Subcutaneous abdominal adipose tissue (tissue), 5 donors: ENCODE measurements at regions not wholly inside any gene's neighbourhood (a gene's known extent, or its start where the extent isn't known, plus 50 kb on each side); places are given as distances from the start of the nearest gene placed in this dataset.

ENCODE experiments used
- H3K27ac ChIP-seq: one replicate; pipeline ENCODE4 v1.7.0; 2013; ENCODE audit warnings: low read depth, mild to moderate bottlenecking, inconsistent platforms, low read length, moderate library complexity
- H3K27me3 ChIP-seq, 5 donors: one replicate each; pipeline ENCODE4 v1.7.0; 2013; ENCODE audit warnings: low read length in 5 of 5, inconsistent platforms in 1 of 5; ENCODE audit not compliant: control insufficient read depth in 5 of 5, insufficient read depth in 4 of 5
- H3K36me3 ChIP-seq, 5 donors: one replicate each; pipeline ENCODE4 v1.7.0; 2013; ENCODE audit warnings: low read length in 5 of 5; ENCODE audit not compliant: control insufficient read depth in 5 of 5, insufficient read depth in 5 of 5
- H3K4me1 ChIP-seq, 5 donors: one replicate each; pipeline ENCODE4 v1.7.0; 2013; ENCODE audit warnings: low read length in 5 of 5, mild to moderate bottlenecking in 3 of 5, moderate library complexity in 1 of 5; ENCODE audit not compliant: control insufficient read depth in 5 of 5, insufficient read depth in 5 of 5
- H3K4me3 ChIP-seq, 5 donors: one replicate each; pipeline ENCODE4 v1.7.0; 2013; ENCODE audit warnings: low read length in 5 of 5, low read depth in 1 of 5
- H3K9ac ChIP-seq, 5 donors: one replicate each; pipeline ENCODE4 v1.7.0; 2013; ENCODE audit warnings: low read length in 5 of 5, mild to moderate bottlenecking in 4 of 5, moderate library complexity in 3 of 5
- H3K9me3 ChIP-seq, 5 donors: one replicate each; pipeline ENCODE4 v1.7.0; 2013; ENCODE audit warnings: low read length in 5 of 5; ENCODE audit not compliant: control insufficient read depth in 5 of 5
- donor health status: healthy.
- donor health status: healthy.
- donor health status: healthy.
- donor health status: healthy.
- donor health status: healthy.

DNA sequence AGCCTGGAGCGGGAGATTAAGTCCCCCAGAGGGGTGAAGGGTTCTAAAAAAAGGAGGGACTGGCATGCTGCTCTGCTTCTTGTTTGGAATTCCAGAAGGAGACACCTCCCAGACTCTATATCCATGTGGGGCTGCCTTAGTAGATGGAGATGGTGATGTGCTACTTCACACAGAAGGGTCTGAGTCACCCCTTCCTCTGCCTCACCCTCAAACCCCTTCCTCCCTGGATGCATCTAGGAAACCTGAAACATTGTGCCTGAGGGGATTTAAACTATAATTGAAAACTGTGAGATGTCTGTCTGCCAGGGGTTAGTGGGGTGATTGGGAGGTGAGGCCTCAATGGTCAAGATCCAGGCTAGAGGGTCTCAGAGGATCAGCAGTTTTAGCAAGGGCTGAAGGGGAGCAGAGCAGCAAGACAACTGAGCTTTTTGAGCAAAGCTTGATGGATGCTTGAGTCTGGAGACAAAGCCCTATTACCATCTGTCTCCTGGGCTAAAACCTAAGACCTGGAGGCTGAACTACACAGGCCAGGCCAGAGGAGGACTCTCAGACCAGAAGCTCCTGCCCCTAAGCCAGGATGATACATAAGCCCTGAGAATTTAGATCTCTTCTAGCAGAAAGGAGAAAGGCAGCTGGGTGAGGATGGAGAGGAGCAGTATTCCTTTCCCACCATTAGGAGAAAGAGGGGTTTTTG, 314.7 kb upstream of the ATP2B1 start:
- H3K9me3 ChIP-seq, result no peaks in the 10 kb centered on the region
- H3K27me3 ChIP-seq, result no peaks in the 10 kb centered on the region
- H3K9ac ChIP-seq, result no peak overlapping the region
- no peak overlapping the region for H3K27ac ChIP-seq
- H3K4me1 ChIP-seq, result peaks cover 0 to 21% (median 0%) of the 10 kb centered on the region in 5 donors
- no peak overlapping the region for H3K4me3 ChIP-seq
- no peaks in the 10 kb centered on the region for H3K36me3 ChIP-seq

DNA sequence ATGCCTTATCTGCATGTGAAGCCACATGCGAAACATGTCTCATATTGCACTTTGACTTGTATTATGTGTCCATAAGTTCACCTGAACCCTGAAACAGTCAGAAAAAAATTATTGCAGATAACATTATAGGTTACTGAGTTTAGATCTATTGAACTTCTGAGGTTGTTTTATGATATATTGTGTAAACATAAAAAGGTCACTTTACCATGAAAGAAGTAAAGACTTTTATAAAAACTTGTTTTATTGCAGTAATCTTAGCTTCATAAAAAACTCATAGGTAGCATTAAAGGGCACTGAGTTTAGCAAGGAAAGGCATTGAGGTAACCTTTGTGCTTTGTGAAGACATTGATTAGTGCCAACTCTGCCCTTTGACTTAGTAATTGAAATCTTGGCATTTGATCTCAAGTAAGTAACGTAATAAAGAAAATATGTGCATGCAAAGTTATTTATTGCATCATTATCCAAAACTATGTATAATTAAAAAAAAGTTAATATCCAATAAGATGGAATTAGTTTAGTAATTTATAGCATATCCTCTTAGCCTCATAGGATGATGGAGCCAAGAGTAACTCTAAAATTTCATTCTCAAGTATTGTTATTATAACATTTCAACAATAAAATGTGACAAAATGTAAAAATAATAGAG, 313.3 kb upstream of the ATP2B1 start:
- no peaks in the 10 kb centered on the region for H3K36me3 ChIP-seq
- H3K27ac ChIP-seq, result no peak overlapping the region
- no peak overlapping the region for H3K4me3 ChIP-seq
- peaks cover 0 to 28% (median 0%) of the 10 kb centered on the region in 5 donors for H3K4me1 ChIP-seq
- no peaks in the 10 kb centered on the region for H3K27me3 ChIP-seq
- no peaks in the 10 kb centered on the region for H3K9me3 ChIP-seq
- H3K9ac ChIP-seq, result no peak overlapping the region

DNA sequence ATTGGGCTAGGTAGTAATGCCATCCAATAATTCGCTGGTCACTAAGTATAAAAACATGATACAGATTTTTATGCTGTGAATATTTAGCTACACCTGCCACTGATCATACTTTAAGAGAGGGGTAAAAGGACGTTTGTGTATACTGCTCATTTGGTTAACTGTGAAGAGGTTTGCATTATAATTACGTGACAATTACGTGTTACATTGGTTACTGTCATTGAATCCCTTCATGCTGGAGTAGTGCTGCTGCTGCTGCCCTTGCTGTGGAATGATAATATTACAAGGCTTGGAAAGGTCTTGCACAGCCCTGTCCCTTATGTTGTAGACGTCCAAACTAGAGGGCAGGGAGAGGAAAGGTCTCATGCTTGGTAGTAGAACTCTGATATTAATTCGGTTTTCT, 312.2 kb upstream of the ATP2B1 start:
- Histone ChIP-seq H3K27ac (no peak overlapping the region), H3K9me3 (no peaks in the 10 kb centered on the region), H3K36me3 (no peaks in the 10 kb centered on the region), H3K27me3 (no peaks in the 10 kb centered on the region), H3K4me3 (no peak overlapping the region), H3K9ac (no peak overlapping the region), H3K4me1 (peaks cover 0 to 32% (median 0%) of the 10 kb centered on the region in 5 donors)

DNA sequence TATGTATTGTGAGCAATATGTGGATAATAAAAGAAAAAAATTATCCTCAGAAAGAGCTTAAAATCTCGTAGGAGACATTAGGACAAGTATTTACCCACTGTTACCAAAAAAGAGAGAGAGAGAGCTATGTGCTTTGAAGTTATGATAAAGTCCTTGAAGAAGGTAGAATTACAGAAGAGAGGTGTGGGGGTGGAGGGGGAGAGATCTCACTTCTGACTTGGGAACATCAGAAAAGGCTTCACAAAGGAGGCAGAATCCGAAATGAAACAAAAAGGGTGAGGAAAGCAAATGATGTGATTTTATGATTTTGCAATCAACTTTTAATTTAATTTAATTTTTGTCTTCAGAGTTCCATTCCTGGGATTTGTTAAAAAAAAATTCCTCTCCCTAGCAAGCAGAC, 311.8 kb upstream of the ATP2B1 start:
- Histone ChIP-seq H3K27ac (no peak overlapping the region), H3K27me3 (no peaks in the 10 kb centered on the region), H3K9me3 (no peaks in the 10 kb centered on the region), H3K4me3 (no peak overlapping the region), H3K36me3 (no peaks in the 10 kb centered on the region), H3K4me1 (peaks cover 0 to 32% (median 0%) of the 10 kb centered on the region in 5 donors), H3K9ac (no peak overlapping the region)

DNA sequence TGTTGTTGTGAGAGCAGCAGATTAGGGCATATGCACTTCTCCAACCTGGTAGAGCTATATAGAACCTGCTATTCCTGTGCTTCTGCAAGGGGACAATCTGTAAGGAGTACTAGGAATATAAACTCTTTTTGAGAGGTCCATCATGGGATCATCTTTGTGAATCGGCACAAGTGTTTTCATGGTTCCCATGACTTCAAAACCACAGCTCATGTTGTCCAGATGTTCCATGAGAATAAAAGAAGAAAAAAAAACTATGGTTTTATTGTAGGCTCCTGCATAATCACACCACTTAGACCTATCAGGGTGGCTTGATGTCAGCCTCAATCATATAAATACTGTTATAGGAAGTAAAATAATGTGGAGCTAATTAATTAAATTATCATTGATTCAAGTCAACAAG, 311.4 kb upstream of the ATP2B1 start:
- Histone ChIP-seq H3K9me3 (no peaks in the 10 kb centered on the region), H3K27me3 (no peaks in the 10 kb centered on the region), H3K36me3 (no peaks in the 10 kb centered on the region), H3K4me3 (no peak overlapping the region), H3K9ac (no peak overlapping the region), H3K27ac (no peak overlapping the region), H3K4me1 (peaks cover 0 to 32% (median 0%) of the 10 kb centered on the region in 5 donors)

DNA sequence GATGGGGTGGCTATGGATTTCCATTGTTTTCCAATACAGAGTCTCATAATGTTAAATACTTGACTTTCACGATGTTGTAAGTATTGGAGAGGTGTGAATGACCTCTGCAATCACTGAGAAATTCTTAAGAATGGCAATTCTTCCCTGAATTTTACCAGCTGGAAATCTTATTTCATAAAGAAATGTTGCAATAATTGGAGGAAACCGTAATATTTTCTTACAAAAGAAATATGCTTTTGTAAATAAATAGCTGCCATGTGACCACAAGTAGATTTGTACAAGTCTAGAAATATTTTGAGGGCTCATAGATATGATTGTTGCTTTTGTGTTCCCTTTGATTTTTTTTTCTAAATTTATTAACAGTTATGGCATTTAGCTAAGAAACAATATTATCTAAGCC, 308.7 kb upstream of the ATP2B1 start:
- Histone ChIP-seq H3K9ac (no peak overlapping the region), H3K27ac (no peak overlapping the region), H3K4me3 (no peak overlapping the region), H3K27me3 (no peaks in the 10 kb centered on the region), H3K36me3 (no peaks in the 10 kb centered on the region), H3K4me1 (peaks cover 0 to 25% (median 0%) of the 10 kb centered on the region in 5 donors), H3K9me3 (no peaks in the 10 kb centered on the region)

DNA sequence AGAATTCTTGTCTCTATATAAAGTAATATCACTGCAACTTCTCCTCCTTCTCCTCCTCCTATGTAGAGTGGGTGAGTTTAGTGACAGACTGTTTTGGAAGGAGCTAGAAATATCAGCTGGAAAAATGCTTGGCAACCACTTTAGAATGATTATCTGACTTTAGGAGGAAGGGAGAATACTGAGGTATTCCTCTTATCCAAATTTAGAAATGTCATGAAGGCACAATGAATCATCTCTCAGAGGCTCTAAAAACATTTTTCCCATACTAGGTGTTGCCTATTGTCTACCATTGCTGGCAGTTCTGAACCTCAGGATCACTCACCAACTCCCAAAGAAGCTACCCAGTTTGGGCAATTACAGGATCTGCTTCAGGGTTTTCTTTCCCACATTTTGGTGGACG, 306.6 kb upstream of the ATP2B1 start:
- Histone ChIP-seq H3K27ac (no peak overlapping the region), H3K9ac (no peak overlapping the region), H3K27me3 (no peaks in the 10 kb centered on the region), H3K9me3 (no peaks in the 10 kb centered on the region), H3K36me3 (no peaks in the 10 kb centered on the region), H3K4me1 (peaks cover 0 to 11% (median 0%) of the 10 kb centered on the region in 5 donors), H3K4me3 (no peak overlapping the region)

DNA sequence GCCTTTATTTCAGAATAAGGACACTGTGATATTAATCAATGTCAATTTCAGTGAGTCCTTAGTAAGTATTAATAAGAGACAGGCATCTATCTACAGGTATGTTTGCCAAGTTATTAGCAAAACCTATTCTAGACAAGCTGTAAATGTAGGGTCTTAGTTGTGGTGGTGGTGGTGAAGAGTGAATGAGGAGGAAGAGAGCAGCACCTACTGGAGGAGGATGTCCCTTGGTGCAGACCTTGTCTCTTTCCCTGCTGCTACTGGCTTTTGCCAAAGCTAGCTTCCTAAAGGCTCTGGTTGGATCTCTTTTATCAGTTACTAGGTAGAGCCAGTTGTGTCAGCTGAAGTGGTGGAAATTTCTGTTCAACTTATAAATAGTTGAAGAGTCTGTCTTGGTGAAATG, 304.8 kb upstream of the ATP2B1 start:
- no peak overlapping the region for H3K9ac ChIP-seq
- peaks cover 0 to 11% (median 0%) of the 10 kb centered on the region in 5 donors for H3K4me1 ChIP-seq
- no peak overlapping the region for H3K27ac ChIP-seq
- H3K36me3 ChIP-seq, result no peaks in the 10 kb centered on the region
- no peaks in the 10 kb centered on the region for H3K9me3 ChIP-seq
- no peak overlapping the region for H3K4me3 ChIP-seq
- H3K27me3 ChIP-seq, result no peaks in the 10 kb centered on the region

DNA sequence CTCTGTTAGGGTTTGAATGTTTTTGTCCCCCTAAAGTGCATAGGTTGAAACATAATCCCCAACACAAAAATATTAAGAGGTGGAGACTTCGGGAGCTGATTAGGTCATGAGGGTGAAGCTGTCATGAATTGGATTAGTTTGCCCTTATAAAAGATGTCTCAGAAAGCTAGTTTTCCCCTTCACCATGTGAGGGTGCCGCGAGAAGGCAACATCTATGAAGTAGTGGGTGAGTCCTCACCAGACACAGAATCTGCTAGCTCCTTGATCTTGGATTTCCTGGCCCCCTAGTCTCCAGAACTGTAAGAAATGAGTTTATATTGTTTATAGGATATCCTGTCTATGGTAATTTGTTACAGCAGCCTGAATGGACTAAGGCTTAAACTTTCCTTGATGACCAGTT, 301.5 kb upstream of the ATP2B1 start:
- no peaks in the 10 kb centered on the region for H3K27me3 ChIP-seq
- no peak overlapping the region for H3K27ac ChIP-seq
- no peaks in the 10 kb centered on the region for H3K4me1 ChIP-seq
- H3K4me3 ChIP-seq, result no peak overlapping the region
- H3K36me3 ChIP-seq, result no peaks in the 10 kb centered on the region
- H3K9ac ChIP-seq, result no peak overlapping the region
- no peaks in the 10 kb centered on the region for H3K9me3 ChIP-seq

DNA sequence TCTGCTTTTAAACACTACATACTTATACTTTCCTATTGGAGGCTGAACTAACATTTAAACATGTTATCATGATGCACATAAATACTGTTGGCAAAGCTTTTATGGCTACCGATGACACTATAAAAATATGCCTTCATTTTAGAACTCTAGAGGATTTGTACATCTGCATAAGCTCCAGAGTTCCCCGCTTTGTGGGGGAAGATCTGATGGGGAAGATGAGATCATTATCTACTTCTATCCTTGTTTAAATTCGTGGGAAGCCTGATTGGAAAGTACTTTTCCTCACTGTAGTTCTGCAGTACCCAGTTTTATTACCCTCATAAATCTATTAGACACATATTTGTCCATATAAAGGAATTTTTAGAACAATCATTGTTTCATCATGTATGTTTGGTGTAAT, 299.6 kb upstream of the ATP2B1 start:
- no peaks in the 10 kb centered on the region for H3K27me3 ChIP-seq
- H3K9ac ChIP-seq, result no peak overlapping the region
- no peaks in the 10 kb centered on the region for H3K9me3 ChIP-seq
- H3K4me3 ChIP-seq, result no peak overlapping the region
- H3K27ac ChIP-seq, result no peak overlapping the region
- H3K36me3 ChIP-seq, result no peaks in the 10 kb centered on the region
- H3K4me1 ChIP-seq, result no peaks in the 10 kb centered on the region
